Esophagus squamous epithelium (tissue), 5 donors: ENCODE measurements at regions not wholly inside any gene's neighbourhood (a gene's known extent, or its start where the extent isn't known, plus 50 kb on each side); places are given as distances from the start of the nearest gene placed in this dataset.

ENCODE experiments used
- DNase-seq: peaks from one replicate; lab custom pipeline; 2025; lab: John Stamatoyannopoulos, UW
- H3K27ac ChIP-seq, 4 donors: fragments of 200-600 bp; sonication (generic); one replicate each; pipeline ENCODE4 v1.5.1; 2016 to 2019; ENCODE audit warnings: mild to moderate bottlenecking in 1 of 4
- H3K27me3 ChIP-seq, 4 donors: fragments of 200-600 bp; sonication (generic); 1 replicate in 3 of 4; 2 replicates in 1 of 4; pipeline versions ENCODE4 v1.5.1 to v1.6.0; 2017 to 2021; ENCODE audit warnings: antibody characterized with exemption in 1 of 4
- H3K36me3 ChIP-seq, 3 donors: fragments of 200-600 bp; sonication (generic); one replicate each; pipeline ENCODE4 v1.5.1; 2016 to 2019
- H3K4me1 ChIP-seq, 3 donors: fragments of 200-600 bp; sonication (generic); one replicate each; pipeline ENCODE4 v1.5.1; 2017 to 2019
- H3K4me3 ChIP-seq, 4 donors: fragments of 200-600 bp; sonication (generic); 1 replicate in 3 of 4; 2 replicates in 1 of 4; pipeline ENCODE4 v1.5.1; 2016 to 2019; ENCODE audit warnings: mild to moderate bottlenecking in 2 of 4, moderate library complexity in 1 of 4
- H3K9me3 ChIP-seq, 3 donors: fragments of 200-600 bp; sonication (generic); one replicate each; pipeline ENCODE4 v1.5.1; 2016 to 2019
- CTCF ChIP-seq, 6 experiments: fragments of 450-650 bp in 4 of 6; fragments of 200-600 bp in 2 of 6; sonication (generic) in 2 of 6; IDR thresholded peaks; one replicate each; pipeline ENCODE4 v1.5.1; 2016 to 2019; ENCODE audit warnings: antibody characterized with exemption in 6 of 6, mild to moderate bottlenecking in 4 of 6, moderate library complexity in 4 of 6
- POLR2A ChIP-seq, 4 donors: fragments of 450-650 bp; IDR thresholded peaks; one replicate each; pipeline ENCODE4 v1.6.1; 2017; ENCODE audit warnings: antibody characterized with exemption in 4 of 4, mild to moderate bottlenecking in 4 of 4, moderate library complexity in 3 of 4
- WGBS, 2 donors: methylation state at CpG; one replicate each; pipeline ENCODE4 v1.1.5; 2018; 5-methylcytosine and 5-hydroxymethylcytosine counted together
- intact Hi-C: fragments of 100-400 bp; cut with DNase I; formaldehyde crosslinking; loops from one replicate; pipeline ENCODE4 v1.15.0; 2022
- donor health status: DM: yes; HTN: yes; CAD: no.

DNA sequence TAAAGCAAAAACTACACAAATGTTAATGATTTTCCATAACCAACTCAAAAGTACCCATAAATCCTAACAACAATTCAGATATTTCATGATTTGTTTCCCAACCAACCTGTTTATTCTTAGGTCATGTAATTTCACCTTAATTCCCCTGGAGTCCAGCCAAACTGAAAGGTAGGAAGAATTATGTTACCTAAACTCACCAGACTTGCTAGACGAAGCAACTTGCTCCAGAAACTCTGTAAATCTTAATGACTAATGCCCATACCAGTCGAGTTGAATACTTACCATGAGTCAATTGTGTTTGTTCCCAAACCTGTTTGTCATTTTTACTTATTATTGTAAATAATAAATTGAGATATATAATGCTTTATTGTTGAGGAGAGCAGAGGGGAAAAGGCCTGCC lies 1030.0 kb downstream of the TBL1XR1 start:
- Histone ChIP-seq H3K27me3 (no peaks in the 10 kb centered on the region), H3K36me3 (no peaks in the 10 kb centered on the region), H3K4me3 (no peak overlapping the region), H3K27ac (peak overlapping the region in 2 of 4 donors; percentile 25 to 42), H3K4me1 (peaks cover 0 to 5% (median 0%) of the 10 kb centered on the region in 3 donors), H3K9me3 (no peaks in the 10 kb centered on the region)
- DNase-seq = no peak
- 27 to 41% methylated on average over 2 of the region's 2 CpGs for WGBS, 2 donors
- intact Hi-C loops = no loop called here
- TF ChIP-seq CTCF (IDR thresholded peaks at IDR 0.05) (no peak), POLR2A (IDR thresholded peaks at IDR 0.05) (no peak)

DNA sequence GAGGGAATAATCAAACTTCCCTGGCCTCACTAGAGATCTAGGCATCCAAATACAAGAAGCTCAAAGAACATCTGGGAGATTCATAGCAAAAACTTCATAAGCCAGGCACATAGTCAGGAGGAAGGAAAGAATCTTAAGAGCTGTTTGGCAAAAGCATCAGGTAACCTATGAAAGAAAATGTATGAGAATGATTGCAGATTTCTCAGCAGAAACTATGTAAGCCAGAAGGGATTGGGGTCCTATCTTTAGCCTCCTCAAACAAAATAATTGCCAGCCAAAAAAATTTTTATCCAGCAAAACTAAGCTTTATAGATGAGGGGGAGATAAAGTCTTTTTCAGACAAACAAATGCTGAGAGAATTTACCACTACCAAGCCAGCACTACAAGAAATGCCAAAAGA lies 1036.3 kb downstream of the TBL1XR1 start:
- Histone ChIP-seq H3K9me3 (no peaks in the 10 kb centered on the region), H3K4me3 (no peak overlapping the region), H3K27ac (no peak overlapping the region), H3K27me3 (no peaks in the 10 kb centered on the region), H3K4me1 (no peaks in the 10 kb centered on the region), H3K36me3 (no peaks in the 10 kb centered on the region)
- intact Hi-C loops = no loop called here
- no peak for DNase-seq
- TF ChIP-seq CTCF (IDR thresholded peaks at IDR 0.05) = no peak
- no peak for TF ChIP-seq POLR2A (IDR thresholded peaks at IDR 0.05)

DNA sequence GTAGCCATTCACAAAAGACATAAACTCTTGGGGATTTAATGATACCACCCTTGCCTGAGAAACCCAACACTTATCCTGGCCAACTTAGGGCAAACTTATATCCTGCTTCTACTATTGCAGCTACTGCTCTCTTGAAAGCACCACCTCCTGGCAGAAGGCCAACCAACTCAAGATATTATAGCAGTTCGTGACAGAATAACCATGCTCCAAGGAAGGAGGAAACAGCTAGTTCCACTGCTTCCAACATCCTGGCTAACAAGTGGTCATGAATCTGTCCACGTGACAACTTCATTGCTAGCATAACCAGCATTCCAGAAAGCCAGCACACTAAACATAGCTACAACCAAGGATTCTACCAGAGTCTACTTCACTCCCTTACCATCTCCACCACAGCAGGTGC lies 1037.5 kb downstream of the TBL1XR1 start:
- Histone ChIP-seq H3K9me3 (no peaks in the 10 kb centered on the region), H3K4me1 (no peaks in the 10 kb centered on the region), H3K27ac (no peak overlapping the region), H3K36me3 (no peaks in the 10 kb centered on the region), H3K27me3 (no peaks in the 10 kb centered on the region), H3K4me3 (no peak overlapping the region)
- no peak for DNase-seq
- TF ChIP-seq POLR2A (IDR thresholded peaks at IDR 0.05) = no peak
- no peak for TF ChIP-seq CTCF (IDR thresholded peaks at IDR 0.05)
- WGBS, 2 donors = 50 to 86% methylated on average over 1 to 2 of the region's 2 CpGs
- intact Hi-C loops = no loop called here

- no peaks in the 10 kb centered on the region for H3K9me3 ChIP-seq
- WGBS, 2 donors = 58 to 77% methylated on average over 6 of the region's 6 CpGs
- TF ChIP-seq CTCF (IDR thresholded peaks at IDR 0.05) (no peak), POLR2A (IDR thresholded peaks at IDR 0.05) (no peak)
- H3K4me1 ChIP-seq = no peaks in the 10 kb centered on the region
- intact Hi-C loops = no loop called here
- no peaks in the 10 kb centered on the region for H3K27me3 ChIP-seq
- H3K36me3 ChIP-seq = no peaks in the 10 kb centered on the region
- H3K27ac ChIP-seq = no peak overlapping the region
- H3K4me3 ChIP-seq = no peak overlapping the region
- no peak for DNase-seq
Observed at GRCh38 chr3:176155012-176155411, 1042.3 kb downstream of the TBL1XR1 start.

GRCh38 chr3:176149567-176149966 lies 1047.7 kb downstream of the TBL1XR1 start:
- no peak for DNase-seq
- no peak for TF ChIP-seq POLR2A (IDR thresholded peaks at IDR 0.05)
- no peak for TF ChIP-seq CTCF (IDR thresholded peaks at IDR 0.05)
- H3K4me3 ChIP-seq = no peak overlapping the region
- intact Hi-C loops = no loop called here
- H3K36me3 ChIP-seq = no peaks in the 10 kb centered on the region
- H3K27me3 ChIP-seq = no peaks in the 10 kb centered on the region
- H3K27ac ChIP-seq = no peak overlapping the region
- no peaks in the 10 kb centered on the region for H3K9me3 ChIP-seq
- no peaks in the 10 kb centered on the region for H3K4me1 ChIP-seq
